GM12891 (cell line): ENCODE measurements at regions not wholly inside any gene's neighbourhood (a gene's known extent, or its start where the extent isn't known, plus 50 kb on each side); places are given as distances from the start of the nearest gene placed in this dataset.

ENCODE experiments used
- POLR2A ChIP-seq: IDR thresholded peaks from 2 replicates; pipeline ENCODE4 v1.6.1; 2011; ENCODE audit warnings: low read depth, low read length, control low read depth
- POLR2AphosphoS5 ChIP-seq: IDR thresholded peaks from 2 replicates; pipeline ENCODE4 v1.6.1; 2011; ENCODE audit warnings: low read depth, low read length, control low read depth
- POU2F2 ChIP-seq: IDR thresholded peaks from 2 replicates; pipeline ENCODE4 v1.6.1; 2011; ENCODE audit warnings: low read depth, mild to moderate bottlenecking, control low read depth, low read length, moderate library complexity
- SPI1 ChIP-seq: IDR thresholded peaks from 2 replicates; pipeline ENCODE4 v1.6.1; 2011; ENCODE audit warnings: low read depth, low read length, control low read depth
- TAF1 ChIP-seq: IDR thresholded peaks from 2 replicates; pipeline ENCODE4 v1.6.1; 2011; ENCODE audit warnings: low read depth, low read length, control low read depth

- TF ChIP-seq POLR2A: no peak
- no peak for TF ChIP-seq SPI1
- TF ChIP-seq POLR2AphosphoS5: no peak
- no peak for TF ChIP-seq TAF1
- TF ChIP-seq POU2F2: no peak
Measured at GRCh38 chr3:153233986-153234385, 72.0 kb downstream of the RAP2B start.
